Parathyroid adenoma (tissue), 2 donors: ENCODE measurements at regions not wholly inside any gene's neighbourhood (a gene's known extent, or its start where the extent isn't known, plus 50 kb on each side); places are given as distances from the start of the nearest gene placed in this dataset.

Source experiments
- H2AFZ ChIP-seq: fragments of 300-600 bp; sonication (generic); one replicate; pipeline ENCODE4 v1.7.0; 2017; ENCODE audit warnings: antibody characterized with exemption, mild to moderate bottlenecking
- H3K27ac ChIP-seq: fragments of 300-600 bp; sonication (generic); one replicate; pipeline ENCODE4 v1.7.0; 2017
- H3K27me3 ChIP-seq: fragments of 300-600 bp; sonication (generic); one replicate; pipeline ENCODE4 v1.7.0; 2017; ENCODE audit warnings: low read length; ENCODE audit not compliant: control insufficient read depth, insufficient read depth
- H3K36me3 ChIP-seq: fragments of 300-600 bp; sonication (generic); one replicate; pipeline ENCODE4 v1.7.0; 2017; ENCODE audit warnings: low read length; ENCODE audit not compliant: control insufficient read depth, insufficient read depth
- H3K4me1 ChIP-seq: fragments of 300-600 bp; sonication (generic); one replicate; pipeline ENCODE4 v1.7.0; 2017; ENCODE audit warnings: control low read depth
- H3K4me2 ChIP-seq: fragments of 300-600 bp; sonication (generic); one replicate; pipeline ENCODE4 v1.7.0; 2017; ENCODE audit warnings: low read length
- H3K4me3 ChIP-seq: fragments of 300-600 bp; sonication (generic); one replicate; pipeline ENCODE4 v1.7.0; 2017; ENCODE audit warnings: low read depth, low read length
- H3K79me2 ChIP-seq: fragments of 300-600 bp; sonication (generic); one replicate; pipeline ENCODE4 v1.7.0; 2017; ENCODE audit warnings: control low read depth
- H3K9ac ChIP-seq: fragments of 300-600 bp; sonication (generic); one replicate; pipeline ENCODE4 v1.7.0; 2017; ENCODE audit warnings: mild to moderate bottlenecking
- H3K9me3 ChIP-seq: fragments of 300-600 bp; sonication (generic); one replicate; pipeline ENCODE4 v1.7.0; 2017; ENCODE audit warnings: low read length; ENCODE audit not compliant: control insufficient read depth
- CTCF ChIP-seq: fragments of 300-600 bp; sonication (generic); IDR thresholded peaks from one replicate; pipeline ENCODE4 v1.7.0; 2017; ENCODE audit warnings: antibody characterized with exemption, mild to moderate bottlenecking
- donor health status: primary hyperparathyroidism.

DNA sequence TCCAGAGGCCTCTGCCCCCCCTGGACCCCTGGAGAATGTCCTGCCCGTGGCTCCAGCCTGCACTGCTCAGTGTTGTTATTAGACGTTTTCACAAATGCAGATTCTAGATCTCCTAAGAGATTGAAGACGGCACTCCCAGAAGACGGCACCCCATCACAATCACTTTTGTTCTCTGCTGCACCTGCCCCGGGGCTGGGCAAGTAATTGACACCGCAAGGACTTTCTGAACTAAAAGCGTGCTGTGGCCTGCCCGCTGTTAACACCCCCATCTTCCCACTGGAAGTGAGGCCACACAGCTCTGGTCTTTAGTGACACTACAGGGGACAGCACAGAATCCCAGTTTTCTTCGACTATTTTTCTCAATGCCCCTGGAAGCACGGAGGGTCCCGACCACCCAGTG, 256.9 kb downstream of the ENGASE start:
- Histone ChIP-seq H3K4me1 (no peaks in the 10 kb centered on the region), H3K27me3 (no peaks in the 10 kb centered on the region), H3K9me3 (no peaks in the 10 kb centered on the region), H3K36me3 (no peaks in the 10 kb centered on the region), H3K4me3 (no peak overlapping the region), H3K79me2 (no peaks in the 10 kb centered on the region), H3K4me2 (no peak overlapping the region), H2AFZ (no peak overlapping the region), H3K9ac (no peak overlapping the region), H3K27ac (no peak overlapping the region)
- no peak for TF ChIP-seq CTCF

DNA sequence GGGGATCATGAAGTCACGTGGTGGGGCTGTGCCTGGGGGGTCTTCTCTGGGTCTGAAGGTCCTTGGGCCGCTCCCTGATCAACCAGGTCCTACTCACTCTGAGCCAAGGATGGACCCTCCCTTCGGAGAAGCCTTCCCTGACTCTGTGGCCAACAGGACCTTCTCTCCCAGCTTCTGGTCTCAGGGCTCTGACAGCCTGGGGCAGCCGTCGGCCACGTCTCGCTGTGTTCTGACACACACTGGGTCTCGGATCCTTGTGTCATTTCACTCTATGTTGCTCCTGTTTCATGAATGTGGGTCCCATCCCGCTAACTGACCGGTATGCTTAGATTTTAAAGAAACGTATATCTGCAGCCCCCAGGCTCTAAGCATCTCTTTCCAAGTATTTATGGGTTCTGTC, 256.1 kb downstream of the ENGASE start:
- no peak overlapping the region for H3K4me2 ChIP-seq
- no peaks in the 10 kb centered on the region for H3K79me2 ChIP-seq
- H3K9me3 ChIP-seq: no peaks in the 10 kb centered on the region
- no peaks in the 10 kb centered on the region for H3K36me3 ChIP-seq
- H3K4me3 ChIP-seq: no peak overlapping the region
- no peak overlapping the region for H2AFZ ChIP-seq
- H3K27me3 ChIP-seq: no peaks in the 10 kb centered on the region
- TF ChIP-seq CTCF: no peak
- no peak overlapping the region for H3K9ac ChIP-seq
- H3K4me1 ChIP-seq: no peaks in the 10 kb centered on the region
- H3K27ac ChIP-seq: no peak overlapping the region

DNA sequence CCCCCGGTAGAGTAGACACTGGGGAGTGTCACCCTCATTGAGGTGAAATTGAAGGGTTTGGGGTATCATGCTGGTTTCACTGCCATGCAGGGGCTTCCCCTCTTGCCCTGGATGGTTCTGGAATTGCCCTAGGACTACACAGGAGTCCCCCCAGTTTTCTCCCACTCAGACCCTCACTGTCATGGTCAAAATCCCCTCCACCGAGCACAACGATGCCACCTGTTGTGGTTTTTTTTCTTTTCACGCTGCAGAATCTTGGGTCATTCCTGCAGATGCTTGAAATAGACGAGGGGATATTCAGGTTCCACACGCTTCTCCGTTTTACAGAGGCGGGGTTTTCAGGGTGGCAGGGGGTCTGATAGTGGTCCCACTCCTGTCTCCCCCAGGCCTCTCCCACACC, 255.6 kb downstream of the ENGASE start:
- H3K27me3 ChIP-seq: no peaks in the 10 kb centered on the region
- no peak overlapping the region for H3K27ac ChIP-seq
- no peak overlapping the region for H3K4me2 ChIP-seq
- TF ChIP-seq CTCF: no peak
- no peak overlapping the region for H3K4me3 ChIP-seq
- no peak overlapping the region for H3K9ac ChIP-seq
- H2AFZ ChIP-seq: no peak overlapping the region
- H3K79me2 ChIP-seq: no peaks in the 10 kb centered on the region
- H3K4me1 ChIP-seq: no peaks in the 10 kb centered on the region
- H3K9me3 ChIP-seq: no peaks in the 10 kb centered on the region
- H3K36me3 ChIP-seq: no peaks in the 10 kb centered on the region

GRCh38 chr17:79326814-79327213, 252.2 kb downstream of the ENGASE start:
- no peak overlapping the region for H2AFZ ChIP-seq
- no peak overlapping the region for H3K9ac ChIP-seq
- H3K79me2 ChIP-seq: no peaks in the 10 kb centered on the region
- H3K36me3 ChIP-seq: no peaks in the 10 kb centered on the region
- H3K4me1 ChIP-seq: no peaks in the 10 kb centered on the region
- H3K4me3 ChIP-seq: no peak overlapping the region
- no peak overlapping the region for H3K27ac ChIP-seq
- H3K9me3 ChIP-seq: no peaks in the 10 kb centered on the region
- no peak overlapping the region for H3K4me2 ChIP-seq
- no peaks in the 10 kb centered on the region for H3K27me3 ChIP-seq
- TF ChIP-seq CTCF: no peak

GRCh38 chr17:79325709-79326430, 251.2 kb downstream of the ENGASE start:
- no peak overlapping the region for H3K4me3 ChIP-seq
- no peak overlapping the region for H3K4me2 ChIP-seq
- H2AFZ ChIP-seq: no peak overlapping the region
- no peaks in the 10 kb centered on the region for H3K4me1 ChIP-seq
- H3K27me3 ChIP-seq: no peaks in the 10 kb centered on the region
- no peak for TF ChIP-seq CTCF
- H3K36me3 ChIP-seq: no peaks in the 10 kb centered on the region
- H3K27ac ChIP-seq: no peak overlapping the region
- no peaks in the 10 kb centered on the region for H3K9me3 ChIP-seq
- H3K79me2 ChIP-seq: no peaks in the 10 kb centered on the region
- no peak overlapping the region for H3K9ac ChIP-seq
